ENCODE measurements at regions not wholly inside any gene's neighbourhood (a gene's known extent, or its start where the extent isn't known, plus 50 kb on each side); places are given as distances from the start of the nearest gene placed in this dataset.
"Not testable (repeated sequence)": the region's sequence is repeated elsewhere in the genome, so short reads cannot be mapped to it uniquely, and the experiment has no call there.

DNA sequence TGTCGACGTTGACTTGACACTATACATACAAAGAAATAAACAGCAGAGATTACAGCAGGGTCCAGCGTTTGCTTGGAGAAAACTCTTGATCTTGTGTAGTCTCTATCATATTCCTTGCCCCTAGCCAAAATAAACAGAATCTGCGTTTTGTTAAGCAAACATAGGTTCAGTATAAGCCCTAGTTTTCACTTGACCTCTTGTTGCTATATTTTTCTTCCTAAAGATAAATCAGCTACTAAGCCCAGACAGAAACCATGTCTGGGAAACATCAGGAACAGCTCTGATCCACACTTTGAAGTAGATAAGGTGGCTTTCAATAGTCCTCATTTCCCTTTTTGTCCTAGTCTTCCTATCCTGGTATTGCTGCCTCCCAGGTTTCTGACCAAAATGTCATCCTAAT is 328.2 kb upstream of the MAGI2 start:
- TF ChIP-seq, protein P1, sequence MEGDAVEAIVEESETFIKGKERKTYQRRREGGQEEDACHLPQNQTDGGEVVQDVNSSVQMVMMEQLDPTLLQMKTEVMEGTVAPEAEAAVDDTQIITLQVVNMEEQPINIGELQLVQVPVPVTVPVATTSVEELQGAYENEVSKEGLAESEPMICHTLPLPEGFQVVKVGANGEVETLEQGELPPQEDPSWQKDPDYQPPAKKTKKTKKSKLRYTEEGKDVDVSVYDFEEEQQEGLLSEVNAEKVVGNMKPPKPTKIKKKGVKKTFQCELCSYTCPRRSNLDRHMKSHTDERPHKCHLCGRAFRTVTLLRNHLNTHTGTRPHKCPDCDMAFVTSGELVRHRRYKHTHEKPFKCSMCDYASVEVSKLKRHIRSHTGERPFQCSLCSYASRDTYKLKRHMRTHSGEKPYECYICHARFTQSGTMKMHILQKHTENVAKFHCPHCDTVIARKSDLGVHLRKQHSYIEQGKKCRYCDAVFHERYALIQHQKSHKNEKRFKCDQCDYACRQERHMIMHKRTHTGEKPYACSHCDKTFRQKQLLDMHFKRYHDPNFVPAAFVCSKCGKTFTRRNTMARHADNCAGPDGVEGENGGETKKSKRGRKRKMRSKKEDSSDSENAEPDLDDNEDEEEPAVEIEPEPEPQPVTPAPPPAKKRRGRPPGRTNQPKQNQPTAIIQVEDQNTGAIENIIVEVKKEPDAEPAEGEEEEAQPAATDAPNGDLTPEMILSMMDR (conservative IDR thresholded peaks at IDR 0.05), result no peak

DNA sequence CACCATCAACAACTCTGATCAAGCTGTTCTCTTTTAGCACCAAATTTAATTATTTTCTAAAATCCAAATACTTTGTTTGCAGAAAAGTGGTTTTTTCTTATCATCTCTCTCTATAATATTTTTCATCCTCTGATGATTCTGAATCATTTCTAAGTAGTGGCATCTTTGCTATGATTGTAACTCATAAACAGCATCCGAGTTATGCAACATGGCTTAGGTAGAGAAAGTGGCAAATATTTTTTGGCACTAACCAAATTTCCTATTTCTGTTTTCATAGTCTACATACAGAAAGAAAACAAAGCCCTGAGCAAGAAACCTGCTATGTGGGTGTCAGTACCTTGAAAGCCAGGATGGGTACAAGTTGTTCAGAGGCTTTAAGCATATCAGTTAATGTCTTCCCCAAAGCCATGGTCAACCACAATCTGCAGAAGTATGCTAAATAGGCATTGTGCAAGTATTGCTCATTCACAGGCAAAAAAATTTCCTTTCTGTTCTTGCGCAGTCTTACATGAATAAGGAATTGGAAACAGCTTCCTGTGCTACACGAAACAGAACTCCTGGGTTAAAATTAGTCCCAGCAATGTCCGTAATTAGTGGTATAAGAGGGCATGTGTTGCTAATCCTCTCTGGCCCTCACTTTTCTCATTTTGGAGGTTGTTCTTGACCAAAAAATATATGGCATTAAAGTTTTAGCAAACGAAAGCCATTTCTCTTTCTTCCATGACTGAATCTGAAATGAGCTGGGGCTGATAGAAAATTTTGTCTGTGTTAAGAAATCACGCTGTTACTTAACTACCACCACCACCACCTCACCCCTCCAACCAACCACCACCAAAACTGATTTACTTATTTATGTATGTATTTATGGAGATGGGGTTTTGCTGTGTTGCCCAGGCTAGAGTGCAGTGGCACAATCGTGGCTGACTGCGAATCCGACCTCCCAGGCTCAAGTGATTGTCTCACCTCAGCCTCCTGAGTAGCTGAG is 325.6 kb upstream of the MAGI2 start:
- TF ChIP-seq, protein P1 (conservative IDR thresholded peaks at IDR 0.05), result no peak
- H3K27ac ChIP-seq, result no peak overlapping the region

More for the DNA sequence above, 328.2 kb upstream of the MAGI2 start:
- H3K27ac ChIP-seq, result no peak overlapping the region

DNA sequence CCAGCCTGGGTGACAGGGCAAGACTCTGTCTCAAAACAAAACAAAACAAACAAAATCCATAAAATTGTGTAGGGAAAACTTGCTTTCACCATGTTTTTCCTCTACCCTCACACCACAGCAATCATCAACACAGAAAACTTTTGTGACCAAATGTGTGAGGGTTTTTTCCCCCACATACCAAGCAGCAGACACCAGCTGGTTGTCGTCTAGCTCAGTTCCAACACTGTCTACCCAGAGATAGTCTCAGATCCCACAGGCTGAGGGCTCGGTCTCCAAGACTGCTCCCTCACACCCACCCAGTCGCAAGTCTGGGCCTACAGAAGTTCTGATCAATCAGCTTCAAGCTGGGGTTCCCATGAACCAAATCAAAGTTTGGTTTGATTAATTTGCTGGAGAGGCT is 322.4 kb upstream of the MAGI2 start:
- TF ChIP-seq, protein P1 (conservative IDR thresholded peaks at IDR 0.05), result no peak
- H3K27ac ChIP-seq, result no peak overlapping the region

DNA sequence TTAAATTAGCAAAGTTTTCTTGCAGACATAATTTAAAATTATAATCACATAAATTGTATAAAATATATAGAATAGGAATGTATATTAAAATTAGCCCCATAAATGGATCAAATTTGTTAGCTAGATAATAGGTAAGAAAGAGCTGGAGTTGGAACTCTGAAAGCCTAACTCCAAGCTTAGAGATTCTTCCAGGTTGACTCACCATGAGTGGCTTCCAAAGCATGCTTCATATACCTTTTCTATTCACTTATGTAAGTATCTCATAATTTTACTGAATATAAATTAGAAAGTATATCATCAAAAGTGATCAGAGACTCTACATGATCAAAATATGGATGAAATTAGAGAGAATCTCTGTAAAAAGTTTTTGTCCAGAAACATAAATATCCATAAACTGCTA is 320.7 kb upstream of the MAGI2 start:
- TF ChIP-seq, protein P1 (conservative IDR thresholded peaks at IDR 0.05), result no peak
- no peak overlapping the region for H3K27ac ChIP-seq

DNA sequence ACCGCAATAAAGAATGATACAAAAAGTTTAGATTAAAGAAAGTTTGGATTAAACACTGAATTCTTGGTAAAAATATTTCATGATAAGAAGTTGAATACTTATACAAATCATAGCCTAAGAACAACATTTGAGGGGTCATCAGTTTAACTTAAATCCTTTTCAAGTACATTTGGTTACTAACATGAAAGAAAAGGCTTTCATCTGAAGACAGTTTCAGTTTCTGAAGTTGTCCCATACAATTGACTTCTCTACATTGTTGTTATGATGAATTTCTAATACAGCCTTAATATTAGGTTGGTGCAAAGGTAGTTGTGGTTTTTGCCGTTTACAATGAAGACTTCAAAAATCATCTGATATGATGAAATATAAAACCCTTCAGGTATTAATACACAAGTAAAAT is 317.5 kb upstream of the MAGI2 start:
- H3K27ac ChIP-seq, result no peak overlapping the region
- TF ChIP-seq, protein P1 (conservative IDR thresholded peaks at IDR 0.05), result no peak

DNA sequence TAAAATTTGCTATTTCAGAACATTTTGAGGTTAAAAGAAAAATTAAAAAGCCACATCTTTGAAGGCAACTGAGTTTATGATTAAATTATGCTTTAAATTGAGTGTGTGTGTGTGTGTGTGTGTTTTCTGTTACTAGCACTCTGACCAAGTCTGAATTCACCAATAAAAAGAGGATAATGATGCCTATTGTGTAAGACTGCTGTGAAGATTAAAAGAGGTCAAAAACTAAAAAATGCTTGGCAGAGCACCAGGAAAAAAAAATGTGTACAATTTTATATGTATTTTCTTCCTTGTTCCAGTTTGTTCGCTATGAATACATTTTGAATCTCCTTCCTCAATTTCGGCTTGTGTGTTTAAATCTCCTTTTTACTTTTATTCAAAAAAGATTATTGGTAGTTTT is 316.6 kb upstream of the MAGI2 start:
- no peak overlapping the region for H3K27ac ChIP-seq
- TF ChIP-seq, protein P1 (conservative IDR thresholded peaks at IDR 0.05), result no peak

DNA sequence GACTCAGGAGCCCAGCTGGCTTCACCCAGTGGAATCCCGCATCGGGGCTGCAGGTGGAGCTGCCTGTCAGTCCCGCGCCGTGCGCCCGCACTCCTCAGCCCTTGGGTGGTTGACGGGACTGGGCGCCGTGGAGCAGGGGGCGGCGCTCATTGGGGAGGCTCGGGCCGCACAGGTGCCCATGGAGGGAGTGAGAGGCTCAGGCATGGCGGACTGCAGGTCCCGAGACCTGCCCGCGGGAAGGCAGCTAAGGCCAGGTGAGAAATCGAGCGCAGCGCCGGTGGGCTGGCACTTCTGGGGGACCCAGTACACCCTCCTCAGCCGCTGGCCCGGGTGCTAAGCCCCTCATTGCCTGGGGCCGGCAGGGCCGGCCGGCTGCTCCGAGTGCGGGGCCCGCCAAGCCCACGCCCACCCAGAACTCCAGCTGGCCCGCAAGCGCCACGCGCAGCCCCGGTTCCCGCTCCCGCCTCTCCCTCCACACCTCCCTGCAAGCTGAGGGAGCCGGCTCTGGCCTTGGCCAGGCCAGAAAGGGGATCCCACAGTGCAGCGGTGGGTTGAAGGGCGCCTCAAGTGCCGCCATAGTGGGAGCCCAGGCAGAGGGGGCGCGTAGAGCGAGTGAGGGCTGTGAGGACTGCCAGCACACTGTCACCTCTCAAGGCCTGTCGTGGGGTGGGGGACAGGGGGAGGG is 314.6 kb upstream of the MAGI2 start:
- H3K27ac ChIP-seq, result not testable (repeated sequence)

DNA sequence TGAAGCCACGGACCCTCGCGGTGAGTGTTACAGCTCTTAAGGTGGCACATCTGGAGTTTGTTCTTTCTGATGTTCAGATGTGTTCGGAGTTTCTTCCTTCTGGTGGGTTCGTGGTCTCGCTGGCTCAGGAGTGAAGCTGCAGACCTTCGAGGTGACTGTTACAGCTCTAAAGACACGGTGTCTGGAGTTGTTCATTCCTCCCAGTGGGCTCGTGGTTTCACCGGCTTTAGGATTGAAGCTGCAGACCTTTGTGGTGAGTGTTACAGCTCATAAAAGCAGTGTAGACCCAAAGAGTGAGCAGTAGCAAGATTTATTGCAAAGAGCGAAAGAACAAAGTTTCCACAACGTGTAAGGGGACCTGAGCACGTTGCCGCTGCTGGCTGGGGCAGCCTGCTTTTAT is 313.7 kb upstream of the MAGI2 start:
- not testable (repeated sequence) for H3K27ac ChIP-seq
